Activated CD8-positive, alpha-beta T cell treated with anti-CD3 and anti-CD28 coated beads, Interleukin-2, amount 10 ng/mL, durations not matched to agents 7 days and 5 days (primary cell): ENCODE measurements at regions not wholly inside any gene's neighbourhood (a gene's known extent, or its start where the extent isn't known, plus 50 kb on each side); places are given as distances from the start of the nearest gene placed in this dataset.

ENCODE experiments used
- ATAC-seq: fragments of 150-1000 bp; cut with Tn5 transposase; one replicate; pipeline ENCODE4 v1.10.0; 2021; ENCODE audit warnings: moderate library complexity
- CTCF ChIA-PET: fragments of 350-600 bp; sonication (Branson Sonifier 250); formaldehyde crosslinking; loops from one replicate; lab custom pipeline; 2021; ENCODE audit warnings: antibody characterized with exemption; lab: Charles Lee
- POLR2A ChIA-PET: fragments of 350-600 bp; sonication (Branson Sonifier 250); formaldehyde crosslinking; loops from one replicate; lab custom pipeline; 2021; ENCODE audit warnings: antibody characterized with exemption; lab: Charles Lee
- DNase-seq: peaks from one replicate; pipeline ENCODE4 v3.0.0-alpha.2; 2020
- H3K27ac Mint-ChIP-seq: one replicate; pipeline ENCODE4 v1.8.0; 2021; ENCODE audit warnings: mild to moderate bottlenecking, mixed read lengths
- H3K27me3 Mint-ChIP-seq: one replicate; pipeline ENCODE4 v1.8.0; 2021; ENCODE audit warnings: low read depth, mixed read lengths
- H3K36me3 Mint-ChIP-seq: one replicate; pipeline ENCODE4 v1.8.0; 2021; ENCODE audit warnings: low read depth, mixed read lengths
- H3K4me1 Mint-ChIP-seq: one replicate; pipeline ENCODE4 v1.8.0; 2021; ENCODE audit warnings: low read depth, mixed read lengths
- H3K4me3 Mint-ChIP-seq: one replicate; pipeline ENCODE4 v1.8.0; 2021; ENCODE audit warnings: mild to moderate bottlenecking, mixed read lengths
- H3K9me3 Mint-ChIP-seq: one replicate; pipeline ENCODE4 v1.8.0; 2022; ENCODE audit warnings: mixed read lengths; ENCODE audit not compliant: insufficient read depth

- Mint-ChIP-seq H3K36me3 (no peaks in the 10 kb centered on the region), H3K4me1 (no peaks in the 10 kb centered on the region), H3K4me3 (no peak overlapping the region), H3K27me3 (no peaks in the 10 kb centered on the region), H3K27ac (no peak overlapping the region), H3K9me3 (no peaks in the 10 kb centered on the region)
- no peak for DNase-seq
- ATAC-seq, result no peak
- ChIA-PET POLR2A (no interaction called here), CTCF (no interaction called here)
These were observed 127.4 kb upstream of the NRIP1 start for GRCh38 chr21:15192243-15192642.

- ChIA-PET POLR2A (no interaction called here), CTCF (no interaction called here)
- ATAC-seq (no peak), DNase-seq (no peak)
- no peak overlapping the region for H3K27ac Mint-ChIP-seq
- no peaks in the 10 kb centered on the region for H3K9me3 Mint-ChIP-seq
- H3K4me3 Mint-ChIP-seq, result no peak overlapping the region
- no peaks in the 10 kb centered on the region for H3K4me1 Mint-ChIP-seq
- no peaks in the 10 kb centered on the region for H3K27me3 Mint-ChIP-seq
- H3K36me3 Mint-ChIP-seq, result no peaks in the 10 kb centered on the region
These were observed 129.1 kb upstream of the NRIP1 start for GRCh38 chr21:15193937-15194336.

DNA sequence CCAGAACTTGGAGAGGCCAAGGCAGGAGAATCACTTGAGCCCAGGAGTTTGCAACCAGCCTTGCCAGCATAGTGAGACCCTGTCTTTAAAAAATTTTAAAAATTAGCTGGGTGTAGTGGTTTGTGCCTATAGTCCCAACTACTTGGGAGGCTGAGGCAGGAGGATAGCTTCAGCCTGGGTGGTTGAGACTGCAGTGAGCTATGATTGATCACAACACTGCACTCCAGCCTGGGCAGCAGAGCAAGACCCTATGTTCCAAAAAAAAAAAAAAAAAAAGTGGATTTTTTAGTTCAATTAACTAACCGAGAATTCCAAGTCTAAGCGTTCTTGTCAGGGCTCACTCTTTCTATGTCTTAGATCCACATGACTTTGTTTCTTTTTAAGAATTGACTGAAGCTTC, 130.3 kb upstream of the NRIP1 start:
- H3K27me3 Mint-ChIP-seq, result no peaks in the 10 kb centered on the region
- ChIA-PET POLR2A (no interaction called here), CTCF (no interaction called here)
- ATAC-seq (no peak), DNase-seq (no peak)
- no peak overlapping the region for H3K27ac Mint-ChIP-seq
- H3K9me3 Mint-ChIP-seq, result no peaks in the 10 kb centered on the region
- H3K4me1 Mint-ChIP-seq, result no peaks in the 10 kb centered on the region
- H3K4me3 Mint-ChIP-seq, result no peak overlapping the region
- no peaks in the 10 kb centered on the region for H3K36me3 Mint-ChIP-seq

- H3K27me3 Mint-ChIP-seq, result no peaks in the 10 kb centered on the region
- POLR2A ChIA-PET, result no interaction called here
- CTCF ChIA-PET, result no interaction called here
These were observed 131.0 kb upstream of the NRIP1 start for GRCh38 chr21:15195768-15196167.

DNA sequence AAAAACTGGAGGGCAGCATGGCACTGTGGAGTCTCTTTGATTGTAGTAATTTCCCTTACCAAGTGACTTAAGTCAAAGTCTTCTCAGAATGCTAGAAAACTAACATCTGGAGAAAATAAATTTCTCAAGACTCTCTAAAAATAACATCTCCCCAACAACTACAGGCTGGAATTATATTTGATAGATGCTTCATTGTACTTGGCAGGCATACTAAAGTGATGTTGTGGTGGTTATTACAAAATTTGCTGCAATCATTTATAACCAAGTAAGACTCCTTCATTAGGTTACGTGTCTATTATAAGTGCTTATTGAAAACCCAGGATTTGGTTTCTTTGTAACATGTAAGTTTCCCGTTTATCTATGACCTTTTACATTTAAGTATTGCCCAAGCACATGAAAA, 132.9 kb upstream of the NRIP1 start:
- Mint-ChIP-seq H3K4me1 (no peaks in the 10 kb centered on the region), H3K4me3 (no peak overlapping the region), H3K9me3 (no peaks in the 10 kb centered on the region), H3K36me3 (no peaks in the 10 kb centered on the region), H3K27me3 (no peaks in the 10 kb centered on the region), H3K27ac (no peak overlapping the region)
- POLR2A ChIA-PET, result no interaction called here
- no peak for DNase-seq
- no peak for ATAC-seq
- CTCF ChIA-PET, result no interaction called here

More at GRCh38 chr21:15195768-15196167, 131.0 kb upstream of the NRIP1 start:
- Mint-ChIP-seq H3K27ac (no peak overlapping the region), H3K4me1 (no peaks in the 10 kb centered on the region), H3K36me3 (no peaks in the 10 kb centered on the region), H3K4me3 (no peak overlapping the region), H3K9me3 (no peaks in the 10 kb centered on the region)
- no peak for DNase-seq
- no peak for ATAC-seq

- Mint-ChIP-seq H3K9me3 (no peaks in the 10 kb centered on the region), H3K27me3 (peaks cover 2% of the 10 kb centered on the region), H3K36me3 (no peaks in the 10 kb centered on the region), H3K27ac (no peak overlapping the region), H3K4me3 (no peak overlapping the region), H3K4me1 (no peaks in the 10 kb centered on the region)
- CTCF ChIA-PET, result no interaction called here
- no peak for DNase-seq
- ATAC-seq, result no peak
- POLR2A ChIA-PET, result no interaction called here
These were observed 134.9 kb upstream of the NRIP1 start for GRCh38 chr21:15199414-15200383.

GRCh38 chr21:15203740-15204139, 138.9 kb upstream of the NRIP1 start:
- ATAC-seq, result no peak
- POLR2A ChIA-PET, result no interaction called here
- H3K27ac Mint-ChIP-seq, result no peak overlapping the region

GRCh38 chr21:15204140-15204969, 139.6 kb upstream of the NRIP1 start:
- ChIA-PET POLR2A (no interaction called here), CTCF (no interaction called here)
- no peak for DNase-seq
- Mint-ChIP-seq H3K4me1 (no peaks in the 10 kb centered on the region), H3K4me3 (no peak overlapping the region), H3K9me3 (no peaks in the 10 kb centered on the region), H3K36me3 (no peaks in the 10 kb centered on the region), H3K27me3 (peaks cover 2% of the 10 kb centered on the region), H3K27ac (no peak overlapping the region)
- ATAC-seq, result no peak

More at GRCh38 chr21:15203740-15204139, 138.9 kb upstream of the NRIP1 start:
- Mint-ChIP-seq H3K9me3 (no peaks in the 10 kb centered on the region), H3K36me3 (no peaks in the 10 kb centered on the region), H3K4me3 (no peak overlapping the region), H3K4me1 (no peaks in the 10 kb centered on the region), H3K27me3 (peaks cover 2% of the 10 kb centered on the region)
- CTCF ChIA-PET, result no interaction called here
- no peak for DNase-seq

DNA sequence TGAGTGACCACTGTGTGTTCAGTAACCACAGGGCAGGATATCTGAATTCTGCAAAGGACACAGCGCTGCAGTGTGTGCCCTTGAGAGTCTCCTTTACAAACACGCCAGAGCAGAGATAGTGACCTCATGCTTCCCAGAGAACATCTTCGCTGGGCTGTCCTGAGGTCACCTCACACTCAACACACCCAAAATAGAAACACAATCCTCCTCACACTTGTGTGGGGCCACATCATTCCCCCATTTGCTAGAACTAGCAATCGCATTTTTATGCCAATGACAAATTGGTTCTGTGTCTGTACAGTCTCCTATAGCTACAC, 140.1 kb upstream of the NRIP1 start:
- Mint-ChIP-seq H3K36me3 (no peaks in the 10 kb centered on the region), H3K27me3 (peaks cover 2% of the 10 kb centered on the region), H3K9me3 (no peaks in the 10 kb centered on the region), H3K27ac (no peak overlapping the region), H3K4me3 (no peak overlapping the region), H3K4me1 (no peaks in the 10 kb centered on the region)
- CTCF ChIA-PET, result no interaction called here
- no peak for ATAC-seq
- no peak for DNase-seq
- POLR2A ChIA-PET, result no interaction called here

GRCh38 chr21:15206514-15206913, 141.7 kb upstream of the NRIP1 start:
- Mint-ChIP-seq H3K9me3 (no peaks in the 10 kb centered on the region), H3K27ac (no peak overlapping the region), H3K36me3 (no peaks in the 10 kb centered on the region), H3K4me1 (no peaks in the 10 kb centered on the region), H3K4me3 (no peak overlapping the region), H3K27me3 (peaks cover 5% of the 10 kb centered on the region)
- ChIA-PET POLR2A (no interaction called here), CTCF (no interaction called here)
- ATAC-seq (no peak), DNase-seq (no peak)

- no peaks in the 10 kb centered on the region for H3K9me3 Mint-ChIP-seq
- ChIA-PET CTCF (no interaction called here), POLR2A (no interaction called here)
- H3K4me3 Mint-ChIP-seq, result no peak overlapping the region
- H3K4me1 Mint-ChIP-seq, result no peaks in the 10 kb centered on the region
- H3K36me3 Mint-ChIP-seq, result no peaks in the 10 kb centered on the region
- H3K27me3 Mint-ChIP-seq, result peaks cover 5% of the 10 kb centered on the region
- no peak overlapping the region for H3K27ac Mint-ChIP-seq
- DNase-seq, result no peak
- ATAC-seq, result no peak
These were observed 142.4 kb upstream of the NRIP1 start for GRCh38 chr21:15207231-15207630.

- Mint-ChIP-seq H3K4me1 (no peaks in the 10 kb centered on the region), H3K4me3 (no peak overlapping the region), H3K27me3 (peaks cover 5% of the 10 kb centered on the region), H3K36me3 (no peaks in the 10 kb centered on the region), H3K27ac (no peak overlapping the region), H3K9me3 (no peaks in the 10 kb centered on the region)
- ChIA-PET CTCF (no interaction called here), POLR2A (no interaction called here)
- ATAC-seq, result no peak
- DNase-seq, result no peak
These were observed 143.0 kb upstream of the NRIP1 start for GRCh38 chr21:15207635-15208370.
